K562 (cell line): ENCODE measurements at regions not wholly inside any gene's neighbourhood (a gene's known extent, or its start where the extent isn't known, plus 50 kb on each side); places are given as distances from the start of the nearest gene placed in this dataset.

ENCODE experiments used
- C11orf30 ChIP-seq: fragments of 450-650 bp; IDR thresholded peaks from 2 replicates; pipeline ENCODE4 v1.6.1; 2016; ENCODE audit warnings: low read depth, mild to moderate bottlenecking
- DPF2 ChIP-seq: fragments of 450-650 bp; IDR thresholded peaks from 2 replicates; pipeline ENCODE4 v1.6.1; 2016
- FOSL1 ChIP-seq: fragments of 200-800 bp; sonication (Bioruptor generic); conservative IDR thresholded peaks from 2 replicates; pipeline ENCODE4 v1.6.1; 2016; ENCODE audit warnings: missing genetic modification characterization, missing compliant biosample characterization
- FOXM1 ChIP-seq, 2 experiments: fragments of 450-650 bp in 1 of 2; sonication (generic) in 1 of 2; formaldehyde crosslinking in 1 of 2; IDR thresholded peaks; 2 replicates each; pipeline versions ENCODE4 v1.6.1 to v1.9.0; 2017 to 2022; ENCODE audit warnings: low read depth in 2 of 2, mild to moderate bottlenecking in 2 of 2, missing genetic modification reagents in 1 of 2, moderate library complexity in 1 of 2
- GTF2F1 ChIP-seq: IDR thresholded peaks from 2 replicates; pipeline ENCODE4 v1.6.1; 2011; ENCODE audit warnings: low read depth, low read length, improper control_type of control experiment
- JUND ChIP-seq, 2 experiments: IDR thresholded peaks; 2 replicates in 1 of 2; 3 replicates in 1 of 2; pipeline ENCODE4 v1.6.1; 2011; ENCODE audit warnings: borderline replicate concordance in 2 of 2, low read depth in 2 of 2, low read length in 2 of 2, improper control_type of control experiment in 1 of 2, missing biosample characterization in 1 of 2, missing genetic modification characterization in 1 of 2, missing genetic modification reagents in 1 of 2
- MAFG ChIP-seq: fragments of 450-650 bp; conservative IDR thresholded peaks from 2 replicates; pipeline ENCODE4 v1.6.1; 2016; ENCODE audit warnings: missing genetic modification characterization, missing compliant biosample characterization
- NFATC3 ChIP-seq: fragments of 450-650 bp; IDR thresholded peaks from 2 replicates; pipeline ENCODE4 v1.6.1; 2017; ENCODE audit warnings: mild to moderate bottlenecking
- NFE2L1 ChIP-seq: fragments of 450-650 bp; IDR thresholded peaks from 2 replicates; pipeline ENCODE4 v1.6.1; 2016; ENCODE audit warnings: missing genetic modification characterization, low read depth, mild to moderate bottlenecking, missing compliant biosample characterization, moderate library complexity, borderline replicate concordance
- SLC30A9 ChIP-seq: fragments of 250-450 bp; sonication (Bioruptor Pico); IDR thresholded peaks from 2 replicates; pipeline ENCODE4 v1.8.0; 2022; ENCODE audit warnings: mild to moderate bottlenecking, moderate library complexity
- TCF3 ChIP-seq: sonication (generic); formaldehyde crosslinking; IDR thresholded peaks from 2 replicates; pipeline ENCODE4 v1.4.0; 2020; ENCODE audit warnings: mild to moderate bottlenecking, missing genetic modification reagents
- TGIF2 ChIP-seq: sonication (generic); formaldehyde crosslinking; IDR thresholded peaks from 2 replicates; pipeline ENCODE4 v1.8.1; 2022; ENCODE audit warnings: mild to moderate bottlenecking, missing genetic modification reagents, moderate library complexity
- WHSC1 ChIP-seq: IDR thresholded peaks from one replicate; pipeline ENCODE4 v1.6.1; 2012; ENCODE audit warnings: low read length, control low read depth, inconsistent platforms
- ZBTB1 ChIP-seq: sonication (generic); formaldehyde crosslinking; IDR thresholded peaks from 2 replicates; pipeline ENCODE4 v1.8.1; 2023; ENCODE audit warnings: missing genetic modification reagents, low read depth, mild to moderate bottlenecking, borderline replicate concordance
- ZC3H11A ChIP-seq: IDR thresholded peaks from 2 replicates; pipeline ENCODE4 v1.6.1; 2012; ENCODE audit warnings: low read depth, low read length, improper control_type of control experiment
- ZSCAN32 ChIP-seq: fragments of 450-650 bp; formaldehyde crosslinking; IDR thresholded peaks from 2 replicates; pipeline ENCODE4 v1.4.0; 2020; ENCODE audit warnings: mild to moderate bottlenecking, moderate library complexity
- TF ChIP-seq, protein P1 (sequence below), 2 experiments: fragments of 450-650 bp; formaldehyde crosslinking in 1 of 2; IDR thresholded peaks; 2 replicates each; pipeline versions ENCODE4 v1.4.0 to v1.6.1; 2014 to 2020; ENCODE audit warnings: mild to moderate bottlenecking in 2 of 2, borderline replicate concordance in 1 of 2, low read depth in 1 of 2
- TF ChIP-seq, protein P2 (sequence below): sonication (generic); formaldehyde crosslinking; IDR thresholded peaks from 2 replicates; pipeline ENCODE4 v1.5.0; 2020; ENCODE audit warnings: missing genetic modification reagents
- TF ChIP-seq, protein P3 (sequence below): fragments of 250-450 bp; sonication (Bioruptor Pico); IDR thresholded peaks from 2 replicates; pipeline ENCODE4 v1.8.0; 2022; ENCODE audit warnings: moderate library complexity, mild to moderate bottlenecking, inconsistent platforms

DNA sequence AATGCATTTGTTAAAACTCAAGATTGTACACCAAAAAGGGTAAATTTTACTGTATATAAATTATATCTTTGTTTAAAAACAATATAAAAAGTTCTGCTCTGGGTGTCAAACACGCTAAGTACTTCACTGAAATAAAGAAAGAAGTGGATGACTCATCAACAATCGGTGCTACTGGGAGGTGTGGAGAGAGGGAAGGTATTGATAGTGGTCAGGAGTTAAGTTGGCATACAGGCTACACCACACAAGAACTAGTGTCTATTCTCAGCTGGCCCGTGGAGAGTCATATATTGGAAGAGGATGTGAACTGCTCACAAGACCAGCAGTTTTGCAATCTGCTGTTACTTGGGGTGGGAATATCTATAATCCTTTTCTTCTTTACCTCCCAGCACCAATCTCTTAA lies 145.7 kb upstream of the TRPC7 start (continued):
- TF ChIP-seq, protein P1, sequence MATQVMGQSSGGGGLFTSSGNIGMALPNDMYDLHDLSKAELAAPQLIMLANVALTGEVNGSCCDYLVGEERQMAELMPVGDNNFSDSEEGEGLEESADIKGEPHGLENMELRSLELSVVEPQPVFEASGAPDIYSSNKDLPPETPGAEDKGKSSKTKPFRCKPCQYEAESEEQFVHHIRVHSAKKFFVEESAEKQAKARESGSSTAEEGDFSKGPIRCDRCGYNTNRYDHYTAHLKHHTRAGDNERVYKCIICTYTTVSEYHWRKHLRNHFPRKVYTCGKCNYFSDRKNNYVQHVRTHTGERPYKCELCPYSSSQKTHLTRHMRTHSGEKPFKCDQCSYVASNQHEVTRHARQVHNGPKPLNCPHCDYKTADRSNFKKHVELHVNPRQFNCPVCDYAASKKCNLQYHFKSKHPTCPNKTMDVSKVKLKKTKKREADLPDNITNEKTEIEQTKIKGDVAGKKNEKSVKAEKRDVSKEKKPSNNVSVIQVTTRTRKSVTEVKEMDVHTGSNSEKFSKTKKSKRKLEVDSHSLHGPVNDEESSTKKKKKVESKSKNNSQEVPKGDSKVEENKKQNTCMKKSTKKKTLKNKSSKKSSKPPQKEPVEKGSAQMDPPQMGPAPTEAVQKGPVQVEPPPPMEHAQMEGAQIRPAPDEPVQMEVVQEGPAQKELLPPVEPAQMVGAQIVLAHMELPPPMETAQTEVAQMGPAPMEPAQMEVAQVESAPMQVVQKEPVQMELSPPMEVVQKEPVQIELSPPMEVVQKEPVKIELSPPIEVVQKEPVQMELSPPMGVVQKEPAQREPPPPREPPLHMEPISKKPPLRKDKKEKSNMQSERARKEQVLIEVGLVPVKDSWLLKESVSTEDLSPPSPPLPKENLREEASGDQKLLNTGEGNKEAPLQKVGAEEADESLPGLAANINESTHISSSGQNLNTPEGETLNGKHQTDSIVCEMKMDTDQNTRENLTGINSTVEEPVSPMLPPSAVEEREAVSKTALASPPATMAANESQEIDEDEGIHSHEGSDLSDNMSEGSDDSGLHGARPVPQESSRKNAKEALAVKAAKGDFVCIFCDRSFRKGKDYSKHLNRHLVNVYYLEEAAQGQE (IDR thresholded peaks at IDR 0.05; ENCODE audit: borderline replicate concordance): no peak
- TF ChIP-seq, protein P1 (CRISPR knock-in tag; IDR thresholded peaks at IDR 0.05; ENCODE audit: low read depth): no peak
- TF ChIP-seq ZBTB1 (no peak), TGIF2 (CRISPR knock-in tag) (no peak), GTF2F1 (no peak), MAFG (tag) (peak; percentile 83), FOSL1 (tag) (peak; percentile 38; the same call in 1 of the 2 replicates), WHSC1 (no peak), ZSCAN32 (CRISPR knock-in tag) (no peak), DPF2 (no peak), ZC3H11A (no peak), SLC30A9 (CRISPR knock-in tag) (no peak), JUND (IDR thresholded peaks at IDR 0.05; ENCODE audit: borderline replicate concordance, low read depth, low read length) (peak; percentile 76), JUND (tag; IDR thresholded peaks at IDR 0.05; ENCODE audit: borderline replicate concordance, low read depth, low read length) (peak; percentile 55; the same call in 2 of the 3 replicates), FOXM1 (IDR thresholded peaks at IDR 0.05; ENCODE audit: low read depth) (no peak), FOXM1 (CRISPR knock-in tag; IDR thresholded peaks at IDR 0.05; ENCODE audit: low read depth) (no peak), C11orf30 (peak; percentile 66), NFE2L1 (tag) (peak; percentile 42; the same call in 1 of the 2 replicates), NFATC3 (no peak), TCF3 (CRISPR knock-in tag) (no peak)
- TF ChIP-seq, protein P2, sequence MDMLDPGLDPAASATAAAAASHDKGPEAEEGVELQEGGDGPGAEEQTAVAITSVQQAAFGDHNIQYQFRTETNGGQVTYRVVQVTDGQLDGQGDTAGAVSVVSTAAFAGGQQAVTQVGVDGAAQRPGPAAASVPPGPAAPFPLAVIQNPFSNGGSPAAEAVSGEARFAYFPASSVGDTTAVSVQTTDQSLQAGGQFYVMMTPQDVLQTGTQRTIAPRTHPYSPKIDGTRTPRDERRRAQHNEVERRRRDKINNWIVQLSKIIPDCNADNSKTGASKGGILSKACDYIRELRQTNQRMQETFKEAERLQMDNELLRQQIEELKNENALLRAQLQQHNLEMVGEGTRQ: no peak
- TF ChIP-seq, protein P3, sequence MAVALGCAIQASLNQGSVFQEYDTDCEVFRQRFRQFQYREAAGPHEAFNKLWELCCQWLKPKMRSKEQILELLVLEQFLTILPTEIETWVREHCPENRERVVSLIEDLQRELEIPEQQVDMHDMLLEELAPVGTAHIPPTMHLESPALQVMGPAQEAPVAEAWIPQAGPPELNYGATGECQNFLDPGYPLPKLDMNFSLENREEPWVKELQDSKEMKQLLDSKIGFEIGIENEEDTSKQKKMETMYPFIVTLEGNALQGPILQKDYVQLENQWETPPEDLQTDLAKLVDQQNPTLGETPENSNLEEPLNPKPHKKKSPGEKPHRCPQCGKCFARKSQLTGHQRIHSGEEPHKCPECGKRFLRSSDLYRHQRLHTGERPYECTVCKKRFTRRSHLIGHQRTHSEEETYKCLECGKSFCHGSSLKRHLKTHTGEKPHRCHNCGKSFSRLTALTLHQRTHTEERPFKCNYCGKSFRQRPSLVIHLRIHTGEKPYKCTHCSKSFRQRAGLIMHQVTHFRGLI: no peak
